Inflammatory macrophage (primary cell): ENCODE measurements at regions not wholly inside any gene's neighbourhood (a gene's known extent, or its start where the extent isn't known, plus 50 kb on each side); places are given as distances from the start of the nearest gene placed in this dataset.
A peak's percentile ranks its signal among the peaks of the same experiment; 100 is the strongest.
"Not testable (repeated sequence)": the region's sequence is repeated elsewhere in the genome, so short reads cannot be mapped to it uniquely, and the experiment has no call there.

Experiments
- DNase-seq, 2 donors: peaks; one replicate each; pipeline ENCODE4 v3.0.0-alpha.2; 2020 to 2022

- no peak for DNase-seq
Measured at GRCh38 chr6:137787016-137787415, 80.0 kb upstream of the TNFAIP3 start.

- DNase-seq: no peak
Measured at GRCh38 chr6:137788248-137788647, 78.8 kb upstream of the TNFAIP3 start.

GRCh38 chr6:137791281-137792159 is 75.5 kb upstream of the TNFAIP3 start:
- no peak for DNase-seq

- no peak for DNase-seq
Measured at GRCh38 chr6:137792160-137793033, 74.7 kb upstream of the TNFAIP3 start.

- DNase-seq: no peak
Measured at GRCh38 chr6:137793805-137794515, 73.1 kb upstream of the TNFAIP3 start.

GRCh38 chr6:137794516-137795201 is 72.4 kb upstream of the TNFAIP3 start:
- DNase-seq: peak; percentile 29 to 53

GRCh38 chr6:137795501-137795900 is 71.6 kb upstream of the TNFAIP3 start:
- no peak for DNase-seq

GRCh38 chr6:137798261-137798660 is 68.8 kb upstream of the TNFAIP3 start:
- no peak for DNase-seq

GRCh38 chr6:137798846-137799245 is 68.2 kb upstream of the TNFAIP3 start:
- DNase-seq: no peak

GRCh38 chr6:137799950-137800568 is 67.0 kb upstream of the TNFAIP3 start:
- peak; percentile 71 to 78 for DNase-seq

- DNase-seq: no peak
Measured at GRCh38 chr6:137800762-137801161, 66.3 kb upstream of the TNFAIP3 start.

GRCh38 chr6:137801352-137802114 is 65.5 kb upstream of the TNFAIP3 start:
- no peak for DNase-seq

GRCh38 chr6:137802408-137803182 is 64.5 kb upstream of the TNFAIP3 start:
- DNase-seq: no peak

- DNase-seq: no peak
Measured at GRCh38 chr6:137804637-137805036, 62.4 kb upstream of the TNFAIP3 start.

GRCh38 chr6:137805622-137806021 is 61.4 kb upstream of the TNFAIP3 start:
- DNase-seq: no peak

- DNase-seq: no peak
Measured at GRCh38 chr6:137806914-137807682, 60.0 kb upstream of the TNFAIP3 start.

- DNase-seq: no peak
Measured at GRCh38 chr6:137808191-137808590, 58.9 kb upstream of the TNFAIP3 start.

- DNase-seq: no peak
Measured at GRCh38 chr6:137808836-137809315, 58.2 kb upstream of the TNFAIP3 start.

GRCh38 chr6:137809895-137810553 is 57.0 kb upstream of the TNFAIP3 start:
- DNase-seq: not testable (repeated sequence)
